H9 (cell line): ENCODE measurements at regions not wholly inside any gene's neighbourhood (a gene's known extent, or its start where the extent isn't known, plus 50 kb on each side); places are given as distances from the start of the nearest gene placed in this dataset.

ENCODE experiments used
- DNase-seq: peaks from one replicate; pipeline ENCODE4 v3.0.0-alpha.2; 2017
- H2AFZ ChIP-seq: one replicate; pipeline ENCODE4 v1.6.1; 2013; ENCODE audit warnings: mild to moderate bottlenecking, low read length, control low read depth, moderate library complexity
- H2AK5ac ChIP-seq: 2 replicates; pipeline ENCODE4 v1.6.1; 2013; ENCODE audit warnings: low read length, control low read depth, mixed read lengths; ENCODE audit not compliant: insufficient read length
- H2BK120ac ChIP-seq: one replicate; pipeline ENCODE4 v1.6.1; 2013; ENCODE audit warnings: low read depth, mild to moderate bottlenecking, low read length, control low read depth, inconsistent platforms; ENCODE audit not compliant: poor library complexity, severe bottlenecking
- H2BK12ac ChIP-seq: 2 replicates; pipeline ENCODE4 v1.6.1; 2013; ENCODE audit warnings: low read length, control low read depth, mixed read lengths, low read depth; ENCODE audit not compliant: insufficient read length
- H2BK15ac ChIP-seq: 2 replicates; pipeline ENCODE4 v1.6.1; 2013; ENCODE audit warnings: low read depth, low read length, control low read depth
- H2BK20ac ChIP-seq: one replicate; pipeline ENCODE4 v1.6.1; 2013; ENCODE audit warnings: low read depth, mild to moderate bottlenecking, low read length, control low read depth, inconsistent platforms; ENCODE audit not compliant: poor library complexity, severe bottlenecking
- H2BK5ac ChIP-seq: 2 replicates; pipeline ENCODE4 v1.6.1; 2013; ENCODE audit warnings: low read length, control low read depth, mixed read lengths; ENCODE audit not compliant: insufficient read length
- H3K14ac ChIP-seq: 2 replicates; pipeline ENCODE4 v1.6.1; 2013; ENCODE audit warnings: low read length, control low read depth; ENCODE audit not compliant: insufficient read depth
- H3K18ac ChIP-seq: 2 replicates; pipeline ENCODE4 v1.6.1; 2013; ENCODE audit warnings: low read depth, mild to moderate bottlenecking, mixed read lengths, low read length, control low read depth; ENCODE audit not compliant: insufficient read length
- H3K23ac ChIP-seq: 2 replicates; pipeline ENCODE4 v1.6.1; 2013; ENCODE audit warnings: low read length, control low read depth, mixed read lengths, low read depth; ENCODE audit not compliant: insufficient read length
- H3K23me2 ChIP-seq: 2 replicates; pipeline ENCODE4 v1.6.1; 2013; ENCODE audit warnings: low read depth, mild to moderate bottlenecking, mixed read lengths, low read length, control low read depth; ENCODE audit not compliant: insufficient read length, poor library complexity, severe bottlenecking
- H3K27ac ChIP-seq: 2 replicates; pipeline ENCODE4 v1.5.1; 2013; ENCODE audit warnings: low read length, control low read depth, mixed read lengths, low read depth; ENCODE audit not compliant: insufficient read length
- H3K27me3 ChIP-seq: 2 replicates; pipeline ENCODE4 v1.6.1; 2013; ENCODE audit warnings: low read length, control low read depth, inconsistent platforms; ENCODE audit not compliant: insufficient read depth
- H3K4ac ChIP-seq: 2 replicates; pipeline ENCODE4 v1.6.1; 2013; ENCODE audit warnings: low read depth, mild to moderate bottlenecking, control low read depth, inconsistent platforms, low read length, moderate library complexity
- H3K4me1 ChIP-seq: 2 replicates; pipeline ENCODE4 v1.6.1; 2013; ENCODE audit warnings: low read length, control low read depth, inconsistent platforms; ENCODE audit not compliant: insufficient read depth
- H3K4me2 ChIP-seq: 2 replicates; pipeline ENCODE4 v1.6.1; 2013; ENCODE audit warnings: low read length, control low read depth, mixed read lengths; ENCODE audit not compliant: insufficient read length, insufficient read depth
- H3K56ac ChIP-seq: 2 replicates; pipeline ENCODE4 v1.6.1; 2013; ENCODE audit warnings: low read depth, mild to moderate bottlenecking, mixed read lengths, low read length, control low read depth; ENCODE audit not compliant: insufficient read length
- H3K79me1 ChIP-seq: 2 replicates; pipeline ENCODE4 v1.6.1; 2013; ENCODE audit warnings: low read depth, mild to moderate bottlenecking, moderate library complexity, low read length, control low read depth, inconsistent platforms; ENCODE audit not compliant: insufficient read depth, poor library complexity, severe bottlenecking
- H3K79me2 ChIP-seq: 2 replicates; pipeline ENCODE4 v1.6.1; 2013; ENCODE audit warnings: low read length, control low read depth, inconsistent platforms; ENCODE audit not compliant: insufficient read depth
- H3K9ac ChIP-seq: 2 replicates; pipeline ENCODE4 v1.6.1; 2013; ENCODE audit warnings: low read length, control low read depth, mixed read lengths; ENCODE audit not compliant: insufficient read length; ENCODE audit errors: extremely low read depth
- H3K9me3 ChIP-seq: one replicate; pipeline ENCODE4 v1.6.1; 2013; ENCODE audit warnings: low read depth, low read length, inconsistent platforms; ENCODE audit not compliant: control insufficient read depth
- H3T11ph ChIP-seq: one replicate; pipeline ENCODE4 v1.6.1; 2013; ENCODE audit warnings: mild to moderate bottlenecking, low read length, control low read depth, inconsistent platforms
- H4K20me1 ChIP-seq: one replicate; pipeline ENCODE4 v1.6.1; 2013; ENCODE audit not compliant: control insufficient read depth, insufficient read length, insufficient read depth
- H4K5ac ChIP-seq: 2 replicates; pipeline ENCODE4 v1.6.1; 2013; ENCODE audit warnings: low read depth, mild to moderate bottlenecking, mixed read lengths, low read length, control low read depth; ENCODE audit not compliant: insufficient read length
- H4K8ac ChIP-seq: replicated peaks from 2 replicates; pipeline ENCODE4 v1.6.1; 2013; ENCODE audit warnings: low read length, control low read depth, mixed read lengths, low read depth; ENCODE audit not compliant: insufficient read length
- H4K91ac ChIP-seq: 2 replicates; pipeline ENCODE4 v1.6.1; 2013; ENCODE audit warnings: low read depth, mild to moderate bottlenecking, moderate library complexity, mixed read lengths, low read length, control low read depth; ENCODE audit not compliant: insufficient read length
- H3K27ac Mint-ChIP-seq, 3 experiments: 2 replicates in 2 of 3; 3 replicates in 1 of 3; pipeline ENCODE4 v1.8.0; 2020 to 2021; ENCODE audit warnings: mixed read lengths in 3 of 3, mild to moderate bottlenecking in 1 of 3, moderate library complexity in 1 of 3
- H3K27me3 Mint-ChIP-seq: 2 replicates; pipeline ENCODE4 v1.8.0; 2021; ENCODE audit warnings: low read depth, mild to moderate bottlenecking, moderate library complexity, mixed read lengths
- H3K36me3 Mint-ChIP-seq, 3 experiments: 2 replicates in 2 of 3; 3 replicates in 1 of 3; pipeline ENCODE4 v1.8.0; 2020 to 2021; ENCODE audit warnings: low read depth in 3 of 3, mixed read lengths in 3 of 3; ENCODE audit not compliant: insufficient read depth in 1 of 3
- H3K4me1 Mint-ChIP-seq, 2 experiments: 2 replicates each; pipeline ENCODE4 v1.8.0; 2020; ENCODE audit warnings: mixed read lengths in 2 of 2
- H3K4me3 Mint-ChIP-seq, 2 experiments: 2 replicates in 1 of 2; 3 replicates in 1 of 2; pipeline ENCODE4 v1.8.0; 2020 to 2021; ENCODE audit warnings: mild to moderate bottlenecking in 2 of 2, mixed read lengths in 2 of 2, moderate library complexity in 1 of 2
- H3K9me3 Mint-ChIP-seq, 2 experiments: 2 replicates in 1 of 2; 3 replicates in 1 of 2; pipeline ENCODE4 v1.8.0; 2020; ENCODE audit warnings: mild to moderate bottlenecking in 2 of 2, mixed read lengths in 2 of 2, moderate library complexity in 1 of 2
- WGBS: extraction: QIAGEN DNeasy Blood & Tissue Kit; methylation state at CpG from one replicate; pipeline ENCODE4 v1.1.7; 2013; ENCODE audit warnings: missing lambda C conversion rate, low lambda C conversion rate, mixed read lengths; ENCODE audit not compliant: insufficient read length; ENCODE audit errors: extremely low coverage; 5-methylcytosine and 5-hydroxymethylcytosine counted together
- TF ChIP-seq, protein P1 (sequence below): fragments of 200-600 bp; sonication (generic); conservative IDR thresholded peaks from 3 replicates; pipeline ENCODE4 v1.8.0; 2021; ENCODE audit warnings: antibody characterized with exemption, mild to moderate bottlenecking

DNA sequence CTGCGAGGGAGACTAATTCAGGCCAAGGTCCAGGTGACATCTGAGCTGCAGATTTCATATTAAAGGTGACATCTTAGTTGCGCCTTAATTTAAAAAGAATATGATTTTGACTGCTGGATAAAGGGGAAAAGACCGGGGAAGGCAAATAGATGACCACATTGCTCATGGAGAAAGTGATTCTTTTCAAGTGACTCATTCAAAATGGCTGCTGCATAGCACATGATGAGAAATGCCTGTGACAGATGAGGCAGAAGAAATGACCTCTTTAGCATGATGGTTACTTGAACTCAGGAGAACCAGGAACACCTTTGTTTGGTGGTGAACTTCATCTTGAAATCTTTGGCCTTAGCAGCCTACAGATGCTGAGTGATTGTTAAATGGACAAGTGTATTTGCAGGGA lies 385.8 kb upstream of the TRIB2 start:
- Histone ChIP-seq H3K79me1 (no peaks in the 10 kb centered on the region), H3K23ac (no peak overlapping the region), H3K27me3 (no peaks in the 10 kb centered on the region), H3K56ac (no peak overlapping the region), H3K9me3 (no peaks in the 10 kb centered on the region), H2BK120ac (no peak overlapping the region), H3K9ac (no peak overlapping the region), H3K14ac (no peak overlapping the region), H3K4ac (no peak overlapping the region), H2AK5ac (no peak overlapping the region), H2AFZ (no peak overlapping the region), H3K79me2 (no peaks in the 10 kb centered on the region), H2BK20ac (no peak overlapping the region), H3K18ac (no peak overlapping the region), H2BK15ac (no peak overlapping the region), H3K4me1 (no peaks in the 10 kb centered on the region), H3K4me2 (no peak overlapping the region), H4K5ac (no peak overlapping the region), H4K20me1 (no peaks in the 10 kb centered on the region), H4K8ac (no peak overlapping the region), H2BK5ac (no peak overlapping the region), H3T11ph (no peak overlapping the region), H2BK12ac (no peak overlapping the region), H4K91ac (no peak overlapping the region), H3K27ac (no peak overlapping the region), H3K23me2 (no peaks in the 10 kb centered on the region)
- H3K4me3 Mint-ChIP-seq, result no peak overlapping the region
- WGBS, result no CpG with 5 or more reads among the region's 3 CpGs
- peaks cover 7% of the 10 kb centered on the region in 2 experiments; a peak in 1 of 5 replicates for H3K9me3 Mint-ChIP-seq
- TF ChIP-seq, protein P1, sequence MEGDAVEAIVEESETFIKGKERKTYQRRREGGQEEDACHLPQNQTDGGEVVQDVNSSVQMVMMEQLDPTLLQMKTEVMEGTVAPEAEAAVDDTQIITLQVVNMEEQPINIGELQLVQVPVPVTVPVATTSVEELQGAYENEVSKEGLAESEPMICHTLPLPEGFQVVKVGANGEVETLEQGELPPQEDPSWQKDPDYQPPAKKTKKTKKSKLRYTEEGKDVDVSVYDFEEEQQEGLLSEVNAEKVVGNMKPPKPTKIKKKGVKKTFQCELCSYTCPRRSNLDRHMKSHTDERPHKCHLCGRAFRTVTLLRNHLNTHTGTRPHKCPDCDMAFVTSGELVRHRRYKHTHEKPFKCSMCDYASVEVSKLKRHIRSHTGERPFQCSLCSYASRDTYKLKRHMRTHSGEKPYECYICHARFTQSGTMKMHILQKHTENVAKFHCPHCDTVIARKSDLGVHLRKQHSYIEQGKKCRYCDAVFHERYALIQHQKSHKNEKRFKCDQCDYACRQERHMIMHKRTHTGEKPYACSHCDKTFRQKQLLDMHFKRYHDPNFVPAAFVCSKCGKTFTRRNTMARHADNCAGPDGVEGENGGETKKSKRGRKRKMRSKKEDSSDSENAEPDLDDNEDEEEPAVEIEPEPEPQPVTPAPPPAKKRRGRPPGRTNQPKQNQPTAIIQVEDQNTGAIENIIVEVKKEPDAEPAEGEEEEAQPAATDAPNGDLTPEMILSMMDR, result no peak
- H3K36me3 Mint-ChIP-seq, result peaks cover 0 to 4% (median 4%) of the 10 kb centered on the region in 3 experiments; a peak in 1 of 7 replicates
- no peaks in the 10 kb centered on the region; the same call in none of the 2 replicates for H3K27me3 Mint-ChIP-seq
- no peak overlapping the region for H3K27ac Mint-ChIP-seq
- DNase-seq, result no peak
- H3K4me1 Mint-ChIP-seq, result no peaks in the 10 kb centered on the region
